GM21529 (cell line): ENCODE measurements at regions not wholly inside any gene's neighbourhood (a gene's known extent, or its start where the extent isn't known, plus 50 kb on each side); places are given as distances from the start of the nearest gene placed in this dataset.
"Not testable (repeated sequence)": the region's sequence is repeated elsewhere in the genome, so short reads cannot be mapped to it uniquely, and the experiment has no call there.

Source experiments
- ATAC-seq: cut with Tn5 transposase; IDR thresholded peaks from one replicate; pipeline ENCODE4 v1.9.1; 2021; ENCODE audit not compliant: unreplicated experiment

DNA sequence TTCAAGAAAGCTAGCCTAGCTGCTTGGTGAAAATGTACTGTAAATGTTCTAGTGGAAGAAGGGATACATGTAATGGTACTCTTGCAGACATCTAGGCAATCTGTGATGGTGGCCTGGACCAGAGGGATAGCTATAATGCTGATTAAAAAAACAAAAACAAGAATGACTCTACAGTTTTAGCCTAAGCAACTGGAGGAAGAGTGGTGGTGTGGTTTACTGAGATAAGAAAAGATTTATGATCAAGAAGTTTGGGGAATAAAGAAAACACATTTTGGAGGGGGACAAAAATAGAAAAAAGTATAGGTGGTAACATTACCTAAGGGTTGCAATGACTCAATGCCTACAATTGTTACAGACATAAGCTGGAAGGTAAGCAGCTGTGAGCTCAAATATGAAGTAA lies 1080.7 kb upstream of the CELF4 start:
- no peak for ATAC-seq

DNA sequence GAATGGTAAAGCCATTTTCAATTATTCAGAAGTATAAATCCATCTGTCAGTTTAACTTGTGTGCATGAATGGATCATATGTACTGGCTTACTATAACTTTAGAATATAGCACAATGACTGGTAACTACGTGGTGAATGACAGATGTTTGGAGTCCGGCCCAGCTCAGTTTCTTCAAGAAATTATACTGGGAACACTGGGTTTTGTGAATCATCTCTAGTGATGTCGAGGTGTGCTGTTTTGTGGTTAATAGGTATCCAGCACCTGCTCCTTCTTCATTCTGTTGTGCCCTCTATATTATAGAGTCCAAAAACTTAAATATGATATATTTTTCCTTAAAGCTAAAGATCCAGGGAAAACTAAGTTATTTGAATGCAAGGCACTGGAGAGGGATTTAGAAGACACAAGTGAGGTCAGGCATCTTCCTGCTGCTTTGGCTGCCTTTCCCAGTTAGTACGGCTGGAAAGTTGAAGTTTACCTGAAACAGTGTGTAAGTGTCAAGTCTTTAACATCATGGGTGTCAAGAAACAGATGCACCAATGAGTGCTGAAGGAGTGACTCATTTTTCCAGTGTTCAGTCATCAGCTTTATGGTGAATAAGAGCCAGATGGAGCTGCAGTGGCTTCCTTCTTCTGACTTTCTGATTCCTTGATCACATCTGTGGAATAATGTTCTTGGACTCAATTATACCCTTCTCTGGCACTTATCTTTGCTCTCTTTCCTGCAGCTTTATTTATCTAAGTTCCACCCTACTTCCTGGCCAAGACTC lies 1079.5 kb upstream of the CELF4 start:
- no peak for ATAC-seq

DNA sequence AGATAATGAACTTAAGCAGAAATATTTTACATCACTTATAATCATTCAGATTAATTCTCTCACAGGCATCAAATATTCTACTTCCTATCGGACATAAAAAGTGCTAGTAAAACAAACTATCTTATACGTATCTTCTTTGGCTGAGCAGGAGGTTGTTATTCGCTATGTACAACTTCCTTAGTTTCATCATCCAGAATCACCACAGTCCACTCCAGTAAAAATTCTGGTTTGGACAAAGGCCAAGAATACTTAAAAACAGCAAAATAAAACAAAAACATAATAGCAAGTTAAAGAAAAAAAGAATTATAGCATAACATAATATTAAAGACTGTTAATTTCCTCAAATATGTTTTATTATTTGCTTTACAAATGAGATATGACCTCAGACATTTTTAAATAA lies 1077.1 kb upstream of the CELF4 start:
- ATAC-seq: no peak

DNA sequence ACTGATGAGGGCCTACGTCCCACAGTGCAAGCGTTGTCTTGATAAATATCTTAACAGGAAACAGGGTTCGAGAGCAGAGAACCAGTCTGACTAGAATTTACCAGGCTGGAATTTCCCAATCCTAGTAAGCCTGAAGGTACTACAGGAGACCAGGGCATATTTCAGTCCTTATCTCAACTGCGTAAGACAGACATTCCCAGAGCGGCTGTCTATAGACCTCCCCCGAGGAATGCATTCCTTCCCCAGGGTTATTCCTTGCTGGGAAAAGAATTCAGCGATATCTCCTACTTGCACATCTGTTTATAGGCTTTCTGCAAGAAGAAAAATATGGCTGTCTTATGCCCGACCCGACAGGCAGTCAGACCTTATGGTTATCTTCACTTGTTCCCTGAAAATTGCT lies 1074.1 kb upstream of the CELF4 start:
- ATAC-seq: not testable (repeated sequence)

DNA sequence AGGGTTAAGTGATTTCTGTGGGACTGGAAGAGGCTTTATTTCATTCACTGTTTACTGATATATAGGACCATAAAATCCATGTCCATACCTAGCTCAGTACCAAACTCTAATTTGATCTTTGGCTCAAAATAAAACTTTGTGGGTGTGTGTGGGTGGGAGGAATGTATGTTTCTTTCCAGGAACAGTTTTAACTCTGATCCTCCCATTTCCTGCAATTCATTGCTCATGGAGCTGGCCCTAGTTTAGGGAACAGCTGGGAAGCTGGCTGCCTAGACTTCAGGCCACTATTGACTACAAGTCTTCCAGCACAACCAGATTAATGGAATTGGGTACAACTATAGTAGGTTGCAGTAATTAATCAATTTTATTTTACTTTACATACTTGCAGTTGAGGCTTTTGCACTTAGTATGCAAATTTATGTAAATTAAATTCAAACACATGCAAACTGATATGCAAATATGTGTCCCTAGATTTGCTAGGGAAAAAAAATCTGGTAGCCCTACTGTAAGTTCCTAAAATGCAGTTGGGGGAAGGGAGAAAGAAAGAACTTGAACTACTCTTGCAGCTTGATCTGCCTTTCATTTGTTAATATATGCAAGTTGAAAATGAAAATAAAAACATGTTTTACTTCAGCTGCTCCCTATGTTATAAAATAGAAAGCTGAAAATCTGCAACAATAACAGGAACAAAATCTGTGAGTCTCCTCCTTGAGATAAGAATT lies 1070.3 kb upstream of the CELF4 start:
- no peak for ATAC-seq

DNA sequence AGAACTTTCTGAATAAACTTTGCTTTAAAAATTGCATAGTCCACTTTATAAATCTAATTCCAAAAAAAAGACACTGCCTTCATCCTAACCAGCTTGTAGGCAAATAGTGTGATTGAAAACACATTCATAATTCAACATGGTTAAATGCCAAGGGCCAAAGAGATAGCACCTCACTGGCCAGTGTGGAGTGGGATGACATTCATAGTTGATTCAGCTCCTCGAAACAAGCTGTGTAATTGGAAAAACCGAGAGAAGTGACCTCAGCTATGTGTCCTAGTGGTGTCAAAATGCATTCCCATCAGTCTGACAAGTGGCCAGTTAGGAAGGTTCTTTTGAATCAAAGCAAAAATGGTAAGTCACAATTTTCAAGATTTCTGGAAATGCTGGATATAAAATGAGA lies 1068.5 kb upstream of the CELF4 start:
- ATAC-seq: no peak

DNA sequence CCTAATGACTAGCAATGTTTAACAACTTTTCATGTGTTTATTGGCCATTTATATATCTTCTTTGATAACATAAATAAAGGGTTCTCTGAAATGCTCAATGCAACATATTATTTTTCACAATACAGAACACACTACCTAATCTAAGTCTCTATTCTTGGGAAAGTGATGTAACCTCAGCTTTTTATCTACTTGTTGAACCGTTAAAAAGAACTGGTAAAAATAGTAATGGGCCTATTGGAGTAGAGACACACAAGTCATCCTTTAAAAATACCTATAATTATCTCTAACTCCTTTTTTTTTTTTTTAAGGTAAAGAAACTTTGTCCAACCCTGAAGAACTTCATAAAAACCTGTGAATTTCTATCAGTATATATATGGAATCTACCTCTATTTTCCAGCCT lies 1067.7 kb upstream of the CELF4 start:
- no peak for ATAC-seq

DNA sequence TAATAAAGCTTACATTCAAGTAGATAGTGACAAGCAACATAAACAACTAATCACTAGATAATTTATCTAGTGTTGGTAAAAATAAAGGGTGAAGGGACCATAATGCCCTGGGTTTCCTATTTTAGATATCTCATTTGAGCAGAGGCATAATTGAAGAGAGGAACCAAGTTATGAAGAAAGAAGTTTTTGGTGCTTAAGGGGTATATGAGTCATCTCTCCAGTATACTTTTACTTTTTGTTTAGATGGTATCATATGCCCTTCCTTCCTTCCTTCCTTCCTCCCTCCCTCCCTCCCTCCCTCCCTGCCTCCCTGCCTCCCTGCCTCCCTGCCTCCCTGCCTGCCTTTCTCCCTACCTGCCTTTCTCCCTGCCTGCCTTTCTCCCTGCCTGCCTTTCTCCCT lies 1053.5 kb upstream of the CELF4 start:
- ATAC-seq: peak; percentile 49

DNA sequence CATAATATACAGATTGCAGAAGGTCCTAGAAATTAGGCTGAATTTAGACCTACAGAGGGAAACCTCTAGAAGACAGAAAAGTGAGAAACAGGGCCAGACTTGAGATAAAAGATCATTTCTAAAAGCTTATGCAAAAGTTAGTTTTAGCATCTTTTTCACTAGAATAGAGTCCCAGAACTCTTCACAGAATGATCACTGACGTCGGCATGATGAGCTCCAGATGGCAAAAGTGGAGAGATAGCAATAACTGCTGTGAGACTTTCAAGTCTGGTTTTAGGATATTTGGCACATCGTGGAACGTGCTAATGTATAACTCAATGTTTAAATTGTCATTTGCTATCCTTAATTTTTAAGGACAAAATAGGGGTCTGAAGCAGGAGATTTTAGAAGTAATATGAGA lies 1050.7 kb upstream of the CELF4 start:
- no peak for ATAC-seq

DNA sequence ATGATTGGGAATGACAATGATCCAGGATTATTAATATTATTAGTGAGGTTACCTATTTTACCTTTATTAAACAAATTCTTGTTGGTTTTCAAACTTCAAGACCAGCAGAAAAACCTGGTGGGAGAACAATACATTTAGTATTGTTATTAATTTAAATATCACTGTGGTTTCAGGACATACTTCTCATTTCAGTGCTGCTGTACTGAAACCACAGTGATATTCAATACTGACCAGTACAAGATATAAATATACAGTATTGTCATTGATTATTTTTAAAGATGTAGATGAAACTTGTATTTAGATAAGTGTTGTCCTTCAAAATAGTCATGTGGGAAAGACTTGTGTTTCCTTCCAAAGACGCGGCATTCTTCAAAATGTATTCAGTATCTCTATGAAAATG lies 1047.3 kb upstream of the CELF4 start:
- no peak for ATAC-seq

DNA sequence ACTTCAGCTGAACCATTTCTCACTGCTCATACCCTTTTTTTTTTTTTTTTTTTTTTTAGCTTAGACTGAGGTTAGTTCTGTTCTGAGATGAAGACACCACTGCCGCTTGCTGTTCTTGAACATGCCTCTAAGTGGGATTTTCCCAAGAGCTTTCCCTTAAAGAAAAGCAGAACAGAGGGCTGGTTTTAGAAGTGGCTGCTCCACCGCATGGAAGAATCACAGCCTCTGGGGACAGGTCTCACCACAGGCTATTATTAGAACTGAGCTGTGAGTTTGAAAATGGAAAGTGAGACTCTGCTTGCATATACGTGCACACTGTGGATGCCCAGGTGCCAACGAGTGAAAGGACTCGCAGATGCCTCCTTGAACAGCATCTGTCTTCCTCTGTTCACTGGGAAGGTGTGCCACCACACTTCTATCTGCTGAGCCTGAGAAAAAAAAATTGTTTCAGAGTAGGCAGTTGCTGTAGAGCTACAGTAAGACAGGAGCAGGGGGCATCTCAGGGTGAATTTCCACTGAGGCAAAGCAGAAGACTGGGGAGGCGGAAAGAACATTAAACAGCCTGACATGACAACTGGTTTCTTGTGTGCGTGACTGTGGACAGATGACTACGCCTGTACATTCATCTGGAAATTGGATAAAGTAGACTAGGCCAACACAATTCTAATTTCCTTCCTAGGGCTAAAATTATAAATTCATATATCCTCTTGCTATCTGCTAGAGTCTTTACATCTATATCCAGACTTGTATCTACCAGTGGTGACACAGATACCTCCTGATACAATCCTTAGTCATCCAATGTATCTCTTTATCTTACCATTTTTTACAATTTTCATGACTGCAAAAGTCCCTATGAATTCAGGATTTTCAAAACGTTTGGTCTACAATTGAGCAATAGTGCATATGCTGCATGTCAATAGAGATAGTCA lies 1045.7 kb upstream of the CELF4 start:
- peak; percentile 86 for ATAC-seq

DNA sequence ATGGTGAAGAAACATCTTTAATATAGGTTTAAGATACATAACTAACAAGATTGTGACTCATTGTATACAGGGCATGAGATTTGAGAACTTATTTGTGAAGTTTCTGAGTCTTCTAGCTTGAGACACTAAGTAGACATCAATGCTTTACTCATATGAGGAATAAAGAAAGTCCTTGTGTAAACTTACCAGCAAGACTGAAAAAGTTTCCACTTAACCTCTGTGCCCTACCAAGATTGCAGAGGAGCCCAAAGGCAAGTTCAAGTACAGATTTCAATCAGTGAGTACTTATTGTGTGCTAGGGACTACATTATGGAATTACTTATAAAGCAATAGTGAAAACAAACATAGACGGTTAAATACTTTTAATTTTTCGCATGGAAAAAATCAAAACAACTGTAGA lies 1041.2 kb upstream of the CELF4 start:
- ATAC-seq: peak; percentile 31

DNA sequence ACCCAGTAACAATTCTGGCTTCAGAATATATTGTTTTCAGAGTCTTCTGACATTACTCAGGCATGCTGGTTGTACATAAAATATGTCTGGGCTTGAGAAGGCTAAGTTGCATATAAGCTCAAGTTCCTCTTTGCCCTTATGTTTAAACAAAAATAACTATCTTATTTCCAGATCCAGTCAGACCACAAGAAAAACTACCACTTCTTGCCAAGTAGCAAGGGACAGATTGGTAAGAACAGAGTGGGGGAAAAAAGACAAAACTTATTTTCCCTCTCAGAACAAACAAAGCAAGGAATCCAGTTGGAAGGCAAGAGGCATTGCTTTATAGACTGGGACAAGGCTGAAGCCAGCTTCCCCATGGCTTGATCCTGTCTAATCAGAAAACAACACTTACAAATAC lies 1036.7 kb upstream of the CELF4 start:
- no peak for ATAC-seq

DNA sequence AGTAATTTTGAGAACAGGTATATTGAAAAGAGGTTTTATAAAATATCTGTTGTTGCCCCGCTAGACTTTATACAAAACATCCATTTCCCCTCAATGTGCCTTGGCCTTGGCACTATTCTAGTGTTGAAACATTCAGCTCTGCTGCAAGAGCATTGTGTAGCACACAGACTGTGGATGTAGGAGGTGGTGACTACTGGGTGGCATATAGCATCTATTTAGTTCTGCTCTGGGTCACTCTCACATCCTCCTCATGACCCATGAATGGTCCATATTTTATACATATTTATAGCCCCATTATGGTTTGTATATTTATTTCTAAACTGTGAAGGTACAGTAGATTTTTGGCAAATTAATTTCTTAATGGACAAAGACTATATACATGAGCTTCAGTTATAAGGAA lies 1022.0 kb upstream of the CELF4 start:
- no peak for ATAC-seq

DNA sequence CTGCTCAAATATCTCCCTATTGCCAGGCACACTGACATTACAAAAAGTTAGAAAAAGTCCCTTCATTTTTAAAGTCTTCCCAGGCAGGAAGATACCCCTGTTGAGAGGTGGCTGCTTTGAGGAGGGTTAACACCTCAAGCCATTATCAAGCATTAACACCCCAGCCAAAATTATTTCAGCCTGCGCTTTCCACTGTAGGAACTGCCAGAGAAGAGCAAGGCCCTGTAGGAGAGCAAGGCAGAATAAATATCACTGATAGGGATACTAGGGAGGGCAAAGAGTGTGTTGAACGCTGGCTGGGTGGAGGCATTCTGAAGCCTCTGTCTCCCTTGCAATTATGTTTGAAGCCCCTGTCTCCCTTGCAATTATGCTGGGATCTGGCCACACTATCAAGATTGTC lies 1020.7 kb upstream of the CELF4 start:
- no peak for ATAC-seq

DNA sequence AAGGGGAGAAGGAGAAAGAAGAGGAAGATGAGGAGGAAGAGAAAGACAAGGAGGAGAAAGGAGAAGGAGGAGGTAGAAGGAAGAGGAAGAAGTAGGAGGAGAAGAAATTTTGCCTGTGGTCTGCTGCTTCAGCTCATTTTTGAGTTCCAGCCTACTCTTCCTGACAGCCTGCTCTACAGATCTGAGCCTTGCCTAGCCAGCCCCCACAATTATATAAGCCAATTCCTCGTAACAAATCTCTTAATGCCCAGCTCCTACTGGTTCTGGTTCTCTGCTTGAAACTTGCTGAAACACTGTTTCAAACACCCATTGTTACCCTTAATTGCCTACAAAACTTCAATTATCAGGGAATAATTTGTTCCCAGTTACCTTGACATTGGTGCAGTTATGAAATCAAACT lies 1014.2 kb upstream of the CELF4 start:
- no peak for ATAC-seq

DNA sequence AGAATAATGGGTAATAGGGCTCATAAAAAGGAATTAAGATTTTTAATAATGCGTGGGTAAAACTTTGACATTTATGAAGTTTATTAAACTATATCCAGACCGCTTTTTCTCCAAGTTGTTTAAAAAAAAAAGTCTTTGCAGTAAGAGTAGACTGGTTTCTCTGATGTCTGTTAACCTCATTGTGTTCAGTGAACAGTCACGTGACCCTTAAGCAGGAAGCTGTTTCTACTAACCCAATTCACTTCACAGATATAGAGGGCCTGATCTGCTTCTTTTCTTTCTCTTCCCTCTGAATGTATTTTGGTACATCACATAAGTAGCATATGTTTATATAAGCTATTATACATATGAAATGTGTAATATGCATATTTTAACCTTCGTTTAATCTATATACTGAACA lies 1011.3 kb upstream of the CELF4 start:
- ATAC-seq: no peak

DNA sequence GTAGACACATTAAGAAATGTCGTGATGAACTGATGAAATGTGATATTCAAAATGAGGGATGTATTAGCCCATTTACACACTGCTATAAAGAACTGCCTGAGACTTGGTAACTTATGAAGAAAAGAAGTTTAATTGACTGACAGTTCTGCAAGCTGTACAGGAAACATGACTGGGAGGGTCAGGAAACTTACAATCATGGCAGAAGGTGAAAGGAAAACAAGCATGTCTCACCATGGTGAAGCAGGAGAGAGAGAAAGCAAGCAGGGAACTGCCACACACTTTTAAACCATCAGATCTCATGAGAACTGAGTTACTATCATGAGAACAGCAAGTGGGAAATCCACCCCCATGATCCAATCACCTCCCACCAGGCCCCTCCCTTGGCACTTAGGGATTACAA lies 1010.8 kb upstream of the CELF4 start:
- no peak for ATAC-seq

DNA sequence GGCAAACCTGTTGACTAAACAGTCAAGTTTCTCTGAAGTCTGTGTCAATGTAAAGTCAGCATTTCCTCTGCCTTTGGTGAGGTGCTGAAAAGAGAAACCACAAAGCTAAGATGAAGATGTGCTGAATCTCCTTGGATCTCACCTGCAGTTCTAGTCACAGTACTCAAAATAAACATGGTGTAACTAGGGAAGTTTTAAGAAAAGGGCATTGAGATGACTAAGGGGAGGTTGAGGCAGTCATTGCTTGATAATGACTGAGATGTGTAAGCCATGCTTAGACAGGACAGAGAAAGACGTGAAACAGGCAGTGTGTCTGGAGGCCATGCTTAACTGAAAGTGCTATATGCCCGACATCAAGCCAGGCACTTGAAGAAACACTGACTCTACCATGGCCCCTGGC lies 1010.0 kb upstream of the CELF4 start:
- ATAC-seq: no peak

DNA sequence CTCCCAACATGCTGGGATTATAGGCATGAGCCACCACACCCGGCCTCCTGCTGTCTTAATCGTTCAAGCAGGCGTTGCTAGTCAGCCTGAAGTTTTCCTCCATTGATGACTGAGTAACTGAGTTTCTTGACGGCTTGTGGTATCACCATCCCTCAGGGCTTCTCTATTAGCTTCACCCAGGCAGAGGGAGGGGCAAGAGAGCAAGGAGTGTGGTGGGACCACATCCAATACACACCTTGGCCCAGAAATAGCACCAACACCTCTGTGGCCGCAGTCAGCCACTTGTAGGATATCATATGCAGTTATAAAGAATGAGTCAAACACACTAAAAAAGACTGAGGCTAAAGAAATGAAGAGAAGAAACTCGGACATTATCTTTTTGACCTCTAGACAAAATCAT lies 1009.4 kb upstream of the CELF4 start:
- ATAC-seq: no peak

DNA sequence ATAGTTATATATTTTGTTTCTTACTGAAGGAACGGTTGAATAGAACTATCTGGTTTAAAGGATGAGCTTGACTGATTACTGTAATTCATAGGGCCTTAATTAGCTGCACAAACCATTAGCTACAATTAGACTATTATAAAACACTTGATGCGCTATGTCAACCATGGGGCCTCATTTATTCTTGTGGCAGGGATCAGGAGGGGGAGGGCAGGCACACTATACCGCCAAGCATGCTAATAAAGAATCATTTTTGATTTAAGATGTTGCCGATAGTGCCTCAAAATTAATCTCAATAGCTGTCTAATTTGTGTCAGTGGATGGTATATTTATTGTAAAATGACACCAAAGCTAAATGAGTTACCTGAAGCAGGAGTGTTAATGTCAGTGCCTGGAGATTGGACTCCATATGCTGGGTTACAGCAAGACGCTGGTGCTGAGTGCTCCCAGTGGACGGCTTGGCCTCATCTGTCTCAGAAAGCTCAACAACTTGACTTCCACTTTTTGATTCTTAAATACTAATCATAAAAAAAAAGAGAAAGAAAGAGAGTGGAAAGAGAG lies 1007.0 kb upstream of the CELF4 start:
- ATAC-seq: no peak
